ENCODE measurements at regions not wholly inside any gene's neighbourhood (a gene's known extent, or its start where the extent isn't known, plus 50 kb on each side); places are given as distances from the start of the nearest gene placed in this dataset.

DNA sequence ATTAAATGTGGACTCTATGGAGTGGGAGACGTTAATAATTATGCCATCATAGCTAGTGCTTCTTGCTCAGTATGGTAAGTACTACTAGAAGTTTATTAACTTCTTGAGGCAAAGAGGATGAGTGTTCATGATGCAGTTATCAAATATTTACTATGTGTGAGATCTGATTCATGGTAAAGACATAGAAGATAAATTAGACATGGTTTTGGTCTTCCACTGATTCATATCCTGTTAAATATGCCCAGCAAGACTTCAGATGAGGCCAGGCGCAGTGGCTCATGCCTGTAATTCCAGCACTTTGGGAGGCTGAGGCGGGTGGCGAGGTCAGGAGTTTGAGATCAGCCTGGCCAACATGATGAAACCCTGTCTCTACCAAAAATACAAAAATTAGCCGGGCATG lies 547.1 kb upstream of the ANKRD30A start:
- TF ChIP-seq CTCF (IDR thresholded peaks at IDR 0.05) (no peak), POLR2A (IDR thresholded peaks at IDR 0.05) (no peak)

All from upper lobe of left lung (tissue), 4 donors.